ENCODE measurements at regions not wholly inside any gene's neighbourhood (a gene's known extent, or its start where the extent isn't known, plus 50 kb on each side); places are given as distances from the start of the nearest gene placed in this dataset.

DNA sequence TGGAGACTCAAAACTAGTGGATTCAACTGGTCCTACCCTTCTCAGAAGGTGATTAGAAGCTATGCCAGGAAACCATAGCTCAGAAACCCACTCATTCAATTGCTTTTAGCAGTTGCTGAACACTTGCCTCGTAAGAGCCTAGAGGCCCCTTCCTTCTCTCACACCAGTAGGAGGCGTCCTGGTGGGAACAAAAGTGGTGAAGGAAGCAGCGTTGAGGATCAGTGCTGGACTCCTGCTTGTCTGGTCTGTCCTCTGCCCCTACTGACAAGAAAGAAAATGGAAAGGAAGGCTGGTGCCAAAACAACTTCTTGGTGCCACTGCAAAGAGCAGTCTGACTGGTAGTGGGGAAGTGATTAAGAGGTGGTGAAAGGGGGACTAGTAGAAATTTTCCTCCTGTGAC, 269.7 kb downstream of the LMO4 start:
- Mint-ChIP-seq H3K4me3 (no peak overlapping the region), H3K27ac (no peak overlapping the region)

GRCh38 chr1:87599569-87599968, 270.9 kb downstream of the LMO4 start:
- no peak for DNase-seq
- H3K27me3 Mint-ChIP-seq (ENCODE audit: low read depth in 3 of 3) = peaks cover 0 to 5% (median 0%) of the 10 kb centered on the region in 3 donors
- no peak overlapping the region for H3K27ac Mint-ChIP-seq
- no peaks in the 10 kb centered on the region for H3K9me3 Mint-ChIP-seq
- no peak overlapping the region for H3K4me3 Mint-ChIP-seq
- no peaks in the 10 kb centered on the region for H3K4me1 Mint-ChIP-seq
- peaks cover 0 to 4% (median 0%) of the 10 kb centered on the region in 3 donors for H3K36me3 Mint-ChIP-seq

More for the DNA sequence above, 269.7 kb downstream of the LMO4 start:
- Mint-ChIP-seq H3K9me3 (no peaks in the 10 kb centered on the region), H3K27me3 (ENCODE audit: low read depth in 3 of 3) (peaks cover 0 to 2% (median 0%) of the 10 kb centered on the region in 3 donors), H3K36me3 (peaks cover 0 to 4% (median 0%) of the 10 kb centered on the region in 3 donors), H3K4me1 (no peaks in the 10 kb centered on the region)
- DNase-seq = no peak

- peaks cover 0 to 5% (median 2%) of the 10 kb centered on the region in 3 donors for H3K27me3 Mint-ChIP-seq (ENCODE audit: low read depth in 3 of 3)
- H3K4me1 Mint-ChIP-seq = no peaks in the 10 kb centered on the region
- peaks cover 0 to 4% (median 0%) of the 10 kb centered on the region in 3 donors for H3K36me3 Mint-ChIP-seq
- H3K4me3 Mint-ChIP-seq = no peak overlapping the region
- H3K9me3 Mint-ChIP-seq = no peaks in the 10 kb centered on the region
- no peak overlapping the region for H3K27ac Mint-ChIP-seq
- DNase-seq = no peak
These were observed 271.6 kb downstream of the LMO4 start for GRCh38 chr1:87600055-87600850.

- peaks cover 0 to 4% (median 0%) of the 10 kb centered on the region in 3 donors for H3K36me3 Mint-ChIP-seq
- no peak for DNase-seq
- H3K27ac Mint-ChIP-seq = no peak overlapping the region
- H3K9me3 Mint-ChIP-seq = no peaks in the 10 kb centered on the region
- H3K4me3 Mint-ChIP-seq = no peak overlapping the region
- H3K27me3 Mint-ChIP-seq (ENCODE audit: low read depth in 3 of 3) = peaks cover 0 to 5% (median 2%) of the 10 kb centered on the region in 3 donors
- no peaks in the 10 kb centered on the region for H3K4me1 Mint-ChIP-seq
These were observed 272.2 kb downstream of the LMO4 start for GRCh38 chr1:87600854-87601253.

DNA sequence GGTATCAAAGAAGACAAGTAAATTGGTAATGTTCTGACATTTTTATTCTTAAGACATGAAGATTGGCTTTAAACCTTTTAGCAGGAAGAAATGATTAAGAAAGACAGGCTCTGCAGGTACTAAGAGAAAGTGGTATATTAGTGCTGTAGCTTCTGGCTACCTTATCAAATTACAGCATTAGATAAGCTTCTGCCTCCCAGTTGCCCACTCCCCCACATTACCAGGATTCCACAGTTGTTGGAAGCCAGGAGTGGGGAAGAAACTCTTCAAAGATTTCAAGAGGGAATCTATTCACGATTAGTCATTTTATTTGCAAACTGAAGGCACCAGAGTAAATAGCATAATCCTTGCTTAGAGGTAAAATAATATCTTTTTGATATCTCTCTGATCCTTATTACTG, 274.9 kb downstream of the LMO4 start:
- Mint-ChIP-seq H3K36me3 (no peaks in the 10 kb centered on the region), H3K4me1 (no peaks in the 10 kb centered on the region), H3K9me3 (peaks cover 0 to 2% (median 0%) of the 10 kb centered on the region in 6 donors), H3K4me3 (no peak overlapping the region), H3K27me3 (ENCODE audit: low read depth in 3 of 3) (peaks cover 0 to 5% (median 2%) of the 10 kb centered on the region in 3 donors), H3K27ac (no peak overlapping the region)
- no peak for DNase-seq

- Mint-ChIP-seq H3K4me1 (no peaks in the 10 kb centered on the region), H3K4me3 (no peak overlapping the region), H3K27ac (no peak overlapping the region), H3K27me3 (ENCODE audit: low read depth in 3 of 3) (peaks cover 0 to 2% (median 0%) of the 10 kb centered on the region in 3 donors), H3K36me3 (peaks cover 0 to 3% (median 0%) of the 10 kb centered on the region in 3 donors), H3K9me3 (no peaks in the 10 kb centered on the region)
- no peak for DNase-seq
These were observed 284.3 kb downstream of the LMO4 start for GRCh38 chr1:87612956-87613355.

GRCh38 chr1:87615491-87615890, 286.8 kb downstream of the LMO4 start:
- peaks cover 0 to 3% (median 1%) of the 10 kb centered on the region in 3 donors for H3K27me3 Mint-ChIP-seq (ENCODE audit: low read depth in 3 of 3)
- DNase-seq = no peak
- H3K27ac Mint-ChIP-seq = no peak overlapping the region
- no peak overlapping the region for H3K4me3 Mint-ChIP-seq
- peaks cover 0 to 2% (median under 1%) of the 10 kb centered on the region in 6 donors for H3K9me3 Mint-ChIP-seq
- H3K4me1 Mint-ChIP-seq = no peaks in the 10 kb centered on the region
- no peaks in the 10 kb centered on the region for H3K36me3 Mint-ChIP-seq

DNA sequence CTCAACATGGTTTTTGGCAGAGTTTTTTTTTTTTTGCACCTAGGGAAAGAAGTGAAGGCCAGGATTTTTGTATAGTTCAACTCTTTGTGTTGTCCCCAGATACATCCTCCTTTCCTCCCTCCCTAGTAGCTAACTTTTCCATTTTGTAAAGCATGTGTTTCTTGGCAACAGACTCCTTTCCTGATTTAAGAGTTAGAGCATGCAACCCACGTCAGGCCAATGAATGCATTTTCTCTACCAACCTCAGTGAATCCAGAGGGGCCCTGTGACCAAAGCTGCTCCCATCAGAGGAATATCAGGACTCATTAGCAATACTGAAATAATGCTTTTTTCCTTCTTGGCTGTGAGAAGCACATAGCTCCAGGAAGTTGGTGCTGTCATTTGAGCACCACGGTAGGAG, 287.2 kb downstream of the LMO4 start:
- Mint-ChIP-seq H3K4me3 (no peak overlapping the region), H3K4me1 (no peaks in the 10 kb centered on the region), H3K36me3 (no peaks in the 10 kb centered on the region)

GRCh38 chr1:87620807-87621206, 292.1 kb downstream of the LMO4 start:
- H3K4me3 Mint-ChIP-seq = no peak overlapping the region
- no peak overlapping the region for H3K27ac Mint-ChIP-seq
- peaks cover 0 to 2% (median under 1%) of the 10 kb centered on the region in 6 donors for H3K9me3 Mint-ChIP-seq
- H3K27me3 Mint-ChIP-seq (ENCODE audit: low read depth in 3 of 3) = peaks cover 1 to 3% (median 3%) of the 10 kb centered on the region in 3 donors
- no peaks in the 10 kb centered on the region for H3K36me3 Mint-ChIP-seq
- H3K4me1 Mint-ChIP-seq = no peaks in the 10 kb centered on the region
- no peak for DNase-seq

More for the DNA sequence above, 287.2 kb downstream of the LMO4 start:
- DNase-seq = no peak
- Mint-ChIP-seq H3K9me3 (peaks cover 0 to 2% (median under 1%) of the 10 kb centered on the region in 6 donors), H3K27ac (no peak overlapping the region), H3K27me3 (ENCODE audit: low read depth in 3 of 3) (peaks cover 0 to 3% (median 3%) of the 10 kb centered on the region in 3 donors)

DNA sequence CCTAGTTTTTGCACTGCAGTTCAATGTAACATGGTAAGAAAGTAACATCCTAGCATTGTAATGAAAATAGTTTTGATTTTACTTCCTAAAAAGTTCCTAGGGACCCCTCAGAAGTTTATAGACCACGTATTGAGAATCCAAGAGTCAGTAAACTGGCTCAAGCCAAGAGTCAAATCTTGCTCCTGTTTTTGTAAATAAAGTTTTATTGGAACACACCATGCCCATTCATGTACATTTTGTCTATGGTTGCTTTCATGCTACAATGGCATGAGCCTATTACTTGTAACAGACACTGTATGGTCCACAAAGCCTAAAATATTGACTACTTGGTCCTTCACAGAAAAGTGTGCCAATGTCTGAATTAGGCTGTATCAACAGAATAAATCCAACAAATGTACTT, 301.0 kb downstream of the LMO4 start:
- H3K27me3 Mint-ChIP-seq (ENCODE audit: low read depth in 3 of 3) = peaks cover 1 to 3% (median 2%) of the 10 kb centered on the region in 3 donors
- peaks cover 0 to 5% (median 0%) of the 10 kb centered on the region in 6 donors for H3K9me3 Mint-ChIP-seq

GRCh38 chr1:87632232-87632631, 303.6 kb downstream of the LMO4 start:
- Mint-ChIP-seq H3K4me3 (no peak overlapping the region), H3K36me3 (no peaks in the 10 kb centered on the region), H3K9me3 (peaks cover 0 to 7% (median 0%) of the 10 kb centered on the region in 6 donors), H3K4me1 (no peaks in the 10 kb centered on the region), H3K27me3 (ENCODE audit: low read depth in 3 of 3) (peaks cover 0 to 3% (median 2%) of the 10 kb centered on the region in 3 donors), H3K27ac (no peak overlapping the region)
- no peak for DNase-seq

More for the DNA sequence above, 301.0 kb downstream of the LMO4 start:
- Mint-ChIP-seq H3K4me3 (no peak overlapping the region), H3K27ac (no peak overlapping the region), H3K4me1 (no peaks in the 10 kb centered on the region), H3K36me3 (no peaks in the 10 kb centered on the region)
- DNase-seq = no peak

DNA sequence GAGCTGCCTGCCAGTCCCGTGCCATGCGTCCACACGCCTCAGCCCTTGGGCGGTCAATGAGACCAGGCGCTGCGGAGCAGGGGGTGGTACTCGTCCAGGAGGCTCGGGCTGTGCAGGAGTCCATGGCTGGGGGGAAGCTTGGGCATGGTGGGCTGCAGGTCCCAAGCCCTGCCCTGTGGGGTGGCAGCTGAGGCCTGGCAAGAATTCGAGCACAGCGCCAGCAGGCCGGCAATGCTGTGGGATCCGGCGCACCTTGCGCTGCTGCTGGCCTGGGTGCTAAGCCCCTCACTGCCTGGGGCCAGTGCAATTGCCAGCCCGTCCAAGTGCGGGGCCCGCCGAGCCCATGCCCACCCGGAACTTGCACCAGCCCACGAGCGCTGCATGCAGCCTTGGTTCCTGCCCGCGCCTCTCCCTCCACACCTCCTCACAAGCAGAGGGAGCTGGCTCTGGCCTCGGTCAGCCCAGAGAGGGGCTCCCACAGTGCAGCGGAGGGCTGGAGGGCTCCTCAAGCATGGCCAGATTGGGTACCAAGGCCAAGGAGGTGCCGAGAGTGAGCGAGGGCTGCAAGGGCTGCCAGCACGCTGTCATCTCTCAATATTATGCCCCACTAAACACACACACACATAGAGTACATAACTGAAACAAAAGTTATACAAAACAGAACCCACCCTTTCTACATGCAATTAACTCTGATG, 307.7 kb downstream of the LMO4 start:
- H3K4me1 Mint-ChIP-seq = no peaks in the 10 kb centered on the region

GRCh38 chr1:87638636-87639035, 310.0 kb downstream of the LMO4 start:
- H3K36me3 Mint-ChIP-seq = no peaks in the 10 kb centered on the region
- DNase-seq = no peak
- peaks cover 0 to under 1% of the 10 kb centered on the region in 2 donors for H3K4me1 Mint-ChIP-seq
- H3K9me3 Mint-ChIP-seq = peaks cover 0 to 3% (median 0%) of the 10 kb centered on the region in 6 donors
- no peak overlapping the region for H3K27ac Mint-ChIP-seq
- no peak overlapping the region for H3K4me3 Mint-ChIP-seq
- H3K27me3 Mint-ChIP-seq (ENCODE audit: low read depth in 3 of 3) = peaks cover 0 to 2% (median 0%) of the 10 kb centered on the region in 3 donors

More for the DNA sequence above, 307.7 kb downstream of the LMO4 start:
- H3K36me3 Mint-ChIP-seq = no peaks in the 10 kb centered on the region
- peaks cover 0 to 3% (median 0%) of the 10 kb centered on the region in 3 donors for H3K27me3 Mint-ChIP-seq (ENCODE audit: low read depth in 3 of 3)
- H3K9me3 Mint-ChIP-seq = peaks cover 0 to 7% (median 0%) of the 10 kb centered on the region in 6 donors
- no peak overlapping the region for H3K27ac Mint-ChIP-seq
- no peak overlapping the region for H3K4me3 Mint-ChIP-seq
- DNase-seq = no peak

DNA sequence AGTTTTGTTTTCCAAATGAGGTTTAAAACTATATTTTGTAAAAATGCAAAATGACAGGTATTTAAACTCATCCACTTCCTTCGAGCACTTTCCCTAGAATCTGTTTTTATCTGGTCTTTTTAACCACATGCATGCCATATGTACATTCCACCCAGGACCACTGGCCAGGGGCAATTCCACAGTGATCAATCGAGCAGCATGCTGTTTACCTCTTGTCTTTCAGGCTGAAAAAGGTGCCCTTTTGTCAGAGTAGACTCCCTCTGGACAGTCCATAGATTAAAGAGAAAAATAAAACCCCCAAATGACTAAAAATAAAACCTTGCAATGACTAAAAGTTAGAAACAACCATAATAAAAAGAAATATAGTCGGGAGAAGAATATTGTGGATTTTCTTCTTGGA, 313.3 kb downstream of the LMO4 start:
- Mint-ChIP-seq H3K4me3 (no peak overlapping the region), H3K36me3 (no peaks in the 10 kb centered on the region), H3K27ac (no peak overlapping the region), H3K4me1 (peaks cover 10 to 24% of the 10 kb centered on the region in 2 donors), H3K27me3 (ENCODE audit: low read depth in 3 of 3) (peaks cover 0 to 2% (median 0%) of the 10 kb centered on the region in 3 donors), H3K9me3 (no peaks in the 10 kb centered on the region)
- DNase-seq = no peak

Measured in immature natural killer cell (primary cell).